DOHH2 (cell line): ENCODE measurements at regions not wholly inside any gene's neighbourhood (a gene's known extent, or its start where the extent isn't known, plus 50 kb on each side); places are given as distances from the start of the nearest gene placed in this dataset.

Experiments
- H3F3A ChIP-seq: fragments of 200-600 bp; sonication (generic), shearing (Covaris generic); 2 replicates; pipeline ENCODE4 v1.6.0; 2016; ENCODE audit warnings: antibody characterized with exemption, mild to moderate bottlenecking; ENCODE audit not compliant: control insufficient read depth, insufficient read depth
- H3K27ac ChIP-seq: fragments of 200-600 bp; sonication (generic); 2 replicates; pipeline ENCODE4 v1.5.1; 2014; ENCODE audit warnings: low read depth, mild to moderate bottlenecking, low read length, moderate library complexity
- H3K27me3 ChIP-seq: fragments of 200-600 bp; sonication (generic); 2 replicates; pipeline ENCODE4 v1.6.1; 2014; ENCODE audit warnings: mild to moderate bottlenecking, low read length, mixed read lengths; ENCODE audit not compliant: control insufficient read depth
- H3K36me3 ChIP-seq: fragments of 200-600 bp; sonication (generic); 2 replicates; pipeline ENCODE4 v1.6.1; 2014; ENCODE audit warnings: mild to moderate bottlenecking, low read length, moderate library complexity, mixed read lengths; ENCODE audit not compliant: control insufficient read depth
- H3K4me1 ChIP-seq: fragments of 200-600 bp; sonication (generic); 2 replicates; pipeline ENCODE4 v1.6.1; 2014; ENCODE audit warnings: mild to moderate bottlenecking, low read length, mixed read lengths; ENCODE audit not compliant: control insufficient read depth
- H3K4me2 ChIP-seq: fragments of 200-600 bp; sonication (generic); 2 replicates; pipeline ENCODE4 v1.6.0; 2014; ENCODE audit warnings: mild to moderate bottlenecking, low read length, moderate library complexity
- H3K4me3 ChIP-seq: fragments of 200-600 bp; sonication (generic); 2 replicates; pipeline ENCODE4 v1.5.1; 2014; ENCODE audit warnings: mild to moderate bottlenecking, low read length, mixed read lengths
- H3K79me2 ChIP-seq: fragments of 200-600 bp; sonication (generic); 2 replicates; pipeline ENCODE4 v1.6.1; 2014; ENCODE audit warnings: mild to moderate bottlenecking, low read length, mixed read lengths; ENCODE audit not compliant: control insufficient read depth
- H3K9me2 ChIP-seq: fragments of 200-600 bp; sonication (generic); replicated peaks from 2 replicates; pipeline ENCODE4 v1.6.1; 2014; ENCODE audit warnings: mild to moderate bottlenecking, low read length, mixed read lengths; ENCODE audit not compliant: control insufficient read depth
- H3K9me3 ChIP-seq: fragments of 200-600 bp; sonication (generic); 2 replicates; pipeline ENCODE4 v1.6.1; 2014; ENCODE audit warnings: antibody characterized with exemption, low read length, mixed read lengths; ENCODE audit not compliant: control insufficient read depth, insufficient read depth
- H4K20me1 ChIP-seq: fragments of 200-600 bp; sonication (generic); 2 replicates; pipeline ENCODE4 v1.6.0; 2014; ENCODE audit warnings: low read depth, mild to moderate bottlenecking, antibody characterized with exemption, low read length, moderate library complexity; ENCODE audit not compliant: control insufficient read depth, insufficient read depth
- CTCF ChIP-seq: fragments of 200-600 bp; sonication (generic); IDR thresholded peaks from one replicate; pipeline ENCODE4 v1.5.1; 2014; ENCODE audit warnings: antibody characterized with exemption, mild to moderate bottlenecking, low read depth, low read length; ENCODE audit not compliant: poor library complexity, severe bottlenecking
- EZH2phosphoT487 ChIP-seq: fragments of 200-600 bp; sonication (generic); IDR thresholded peaks from 2 replicates; pipeline ENCODE4 v1.6.1; 2017; ENCODE audit warnings: borderline replicate concordance, mild to moderate bottlenecking, antibody characterized with exemption, low read length, moderate library complexity, mixed read lengths

DNA sequence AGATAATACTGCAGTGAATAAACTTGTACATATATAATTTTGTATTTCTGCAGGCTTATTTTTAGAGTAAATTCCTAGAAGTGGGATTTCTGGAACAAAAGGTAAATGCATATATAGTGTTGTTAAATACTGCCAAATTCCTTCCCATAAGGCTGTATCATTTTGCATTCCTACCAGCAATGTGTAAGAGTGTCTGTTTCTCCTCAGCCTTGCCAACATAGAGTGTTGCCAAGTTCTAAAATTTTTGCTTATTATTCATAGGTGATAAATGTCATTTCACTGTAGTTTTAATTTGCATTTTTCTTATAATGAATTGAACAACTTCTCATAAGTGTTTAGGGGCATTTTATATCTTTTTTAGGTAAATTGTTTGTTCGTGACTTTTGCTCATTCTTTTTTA, 174.2 kb upstream of the ZBED5 start:
- H3K27ac ChIP-seq: no peak overlapping the region
- no peaks in the 10 kb centered on the region for H3K36me3 ChIP-seq
- H3K27me3 ChIP-seq: peaks cover 26% of the 10 kb centered on the region
- H3F3A ChIP-seq: no peaks in the 10 kb centered on the region
- H3K4me1 ChIP-seq: no peaks in the 10 kb centered on the region
- no peak overlapping the region for H3K4me3 ChIP-seq
- H3K9me3 ChIP-seq: no peaks in the 10 kb centered on the region
- H3K79me2 ChIP-seq: no peaks in the 10 kb centered on the region
- no peaks in the 10 kb centered on the region for H4K20me1 ChIP-seq
- no peak for TF ChIP-seq CTCF
- no peak for TF ChIP-seq EZH2phosphoT487
- H3K9me2 ChIP-seq: no peaks in the 10 kb centered on the region
- no peak overlapping the region for H3K4me2 ChIP-seq

DNA sequence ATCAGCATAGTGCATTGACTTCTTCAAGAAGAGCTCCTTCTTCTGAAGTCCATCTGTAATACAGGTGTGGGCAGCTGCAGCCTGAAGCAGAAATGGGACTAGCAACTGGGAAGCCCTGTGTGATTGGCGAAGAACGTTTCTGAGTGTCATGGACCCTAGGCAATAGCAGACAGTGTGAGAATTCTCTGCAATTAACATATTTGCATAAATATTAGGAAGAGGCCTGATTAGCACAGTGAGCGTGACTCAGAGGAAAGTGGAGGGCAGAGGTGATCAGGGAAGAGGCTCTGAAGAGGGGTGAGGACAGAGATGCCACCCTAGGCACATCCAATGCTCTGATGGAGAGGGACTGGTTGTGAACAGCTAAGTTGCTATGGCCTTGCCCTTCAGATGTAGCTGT, 171.2 kb upstream of the ZBED5 start:
- no peaks in the 10 kb centered on the region for H3K9me2 ChIP-seq
- H3K4me2 ChIP-seq: no peak overlapping the region
- peaks cover 35% of the 10 kb centered on the region for H3K27me3 ChIP-seq
- no peaks in the 10 kb centered on the region for H3K79me2 ChIP-seq
- no peak for TF ChIP-seq CTCF
- no peak for TF ChIP-seq EZH2phosphoT487
- no peaks in the 10 kb centered on the region for H3F3A ChIP-seq
- H4K20me1 ChIP-seq: no peaks in the 10 kb centered on the region
- no peak overlapping the region for H3K27ac ChIP-seq
- no peaks in the 10 kb centered on the region for H3K4me1 ChIP-seq
- no peaks in the 10 kb centered on the region for H3K36me3 ChIP-seq
- H3K9me3 ChIP-seq: no peaks in the 10 kb centered on the region
- no peak overlapping the region for H3K4me3 ChIP-seq

DNA sequence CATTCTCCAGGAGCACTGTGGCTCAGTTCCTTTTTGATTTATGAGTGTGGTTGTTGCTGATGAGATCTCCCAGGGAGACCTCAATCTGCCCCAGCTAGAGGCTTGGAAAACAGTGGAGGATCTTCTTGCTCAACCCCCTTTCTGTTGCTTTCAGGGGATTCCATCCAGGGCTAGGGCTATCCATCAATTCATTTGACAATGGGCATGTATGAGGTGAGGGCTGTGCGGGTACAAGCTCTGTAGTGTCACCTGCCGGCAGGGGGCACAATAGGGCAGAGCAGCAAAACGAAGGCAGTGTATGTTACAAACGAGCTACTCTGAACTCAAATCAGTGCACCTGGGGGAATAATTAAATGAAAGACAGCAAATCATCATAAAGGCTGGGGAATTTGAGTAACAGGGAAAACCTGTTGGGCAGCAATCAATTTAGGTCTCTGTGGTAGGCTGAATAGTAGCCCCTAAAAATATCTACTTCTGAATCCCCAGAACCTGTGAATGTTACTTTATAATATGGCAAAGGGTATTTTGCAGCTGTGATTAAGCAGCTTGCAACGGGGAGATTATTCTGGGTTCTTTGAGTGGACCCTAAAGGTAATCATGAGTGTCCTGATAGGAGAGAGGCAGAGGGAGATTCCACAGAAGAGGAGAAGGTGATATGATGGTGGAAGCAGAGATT, 170.3 kb upstream of the ZBED5 start:
- H3K9me3 ChIP-seq: no peaks in the 10 kb centered on the region
- no peak overlapping the region for H3K4me2 ChIP-seq

More for the DNA sequence above, 170.3 kb upstream of the ZBED5 start:
- Histone ChIP-seq H3K4me1 (no peaks in the 10 kb centered on the region), H3K36me3 (no peaks in the 10 kb centered on the region), H3K9me2 (no peaks in the 10 kb centered on the region), H3K27ac (no peak overlapping the region), H3F3A (no peaks in the 10 kb centered on the region), H3K79me2 (no peaks in the 10 kb centered on the region), H3K27me3 (peaks cover 35% of the 10 kb centered on the region), H3K4me3 (no peak overlapping the region), H4K20me1 (no peaks in the 10 kb centered on the region)
- peak; percentile 95 for TF ChIP-seq CTCF
- TF ChIP-seq EZH2phosphoT487: no peak
